ENCODE measurements at regions not wholly inside any gene's neighbourhood (a gene's known extent, or its start where the extent isn't known, plus 50 kb on each side); places are given as distances from the start of the nearest gene placed in this dataset.

GRCh38 chr1:215002471-215002870 lies 80.1 kb upstream of the KCNK2 start:
- no peak for TF ChIP-seq PREB (CRISPR knock-in tag; IDR thresholded peaks at IDR 0.05)
- no peak for TF ChIP-seq ZBTB10 (CRISPR knock-in tag; IDR thresholded peaks at IDR 0.05; ENCODE audit: borderline replicate concordance)
- no peak for TF ChIP-seq MXD1 (CRISPR knock-in tag; IDR thresholded peaks at IDR 0.05)

Measured in HepG2 (cell line).